HEK293T (cell line): ENCODE measurements at regions not wholly inside any gene's neighbourhood (a gene's known extent, or its start where the extent isn't known, plus 50 kb on each side); places are given as distances from the start of the nearest gene placed in this dataset.
"Not testable (repeated sequence)": the region's sequence is repeated elsewhere in the genome, so short reads cannot be mapped to it uniquely, and the experiment has no call there.

Source experiments
- CTCF ChIA-PET: fragments of 350-600 bp; formaldehyde crosslinking; extraction: SDS; loops from one replicate; lab custom pipeline; 2021; ENCODE audit warnings: antibody characterized with exemption, inconsistent platforms; lab: Yijun Ruan, JAX
- POLR2A ChIA-PET: fragments of 350-600 bp; formaldehyde crosslinking; extraction: SDS; loops from one replicate; lab custom pipeline; 2020; ENCODE audit warnings: antibody characterized with exemption, inconsistent platforms; lab: Yijun Ruan, JAX
- DNase-seq: peaks from one replicate; pipeline ENCODE4 v3.0.0; 2012; ENCODE audit warnings: mixed read lengths; ENCODE audit errors: extremely low spot score
- ARNT ChIP-seq: fragments of 450-650 bp; IDR thresholded peaks from 2 replicates; pipeline ENCODE4 v1.6.1; 2017; ENCODE audit warnings: mild to moderate bottlenecking
- BHLHE40 ChIP-seq: fragments of 450-650 bp; IDR thresholded peaks from 2 replicates; pipeline ENCODE4 v1.6.1; 2016; ENCODE audit warnings: mild to moderate bottlenecking, moderate library complexity, borderline replicate concordance
- CTBP1 ChIP-seq: fragments of 450-650 bp; IDR thresholded peaks from 2 replicates; pipeline ENCODE4 v1.6.1; 2016; ENCODE audit warnings: borderline replicate concordance
- ELF4 ChIP-seq: fragments of 450-650 bp; IDR thresholded peaks from 2 replicates; pipeline ENCODE4 v1.6.1; 2017; ENCODE audit warnings: antibody characterized with exemption
- FOXA1 ChIP-seq: fragments of 450-650 bp; IDR thresholded peaks from 2 replicates; pipeline ENCODE4 v1.6.1; 2016; ENCODE audit warnings: mild to moderate bottlenecking
- FOXK2 ChIP-seq: fragments of 450-650 bp; IDR thresholded peaks from 2 replicates; pipeline ENCODE4 v1.6.1; 2016; ENCODE audit warnings: mild to moderate bottlenecking
- FOXM1 ChIP-seq: fragments of 450-650 bp; IDR thresholded peaks from 2 replicates; pipeline ENCODE4 v1.6.1; 2017; ENCODE audit warnings: mild to moderate bottlenecking, borderline replicate concordance
- HDGF ChIP-seq: fragments of 450-650 bp; IDR thresholded peaks from 2 replicates; pipeline ENCODE4 v1.6.1; 2017; ENCODE audit warnings: antibody characterized with exemption, borderline replicate concordance
- L3MBTL2 ChIP-seq: fragments of 450-650 bp; conservative IDR thresholded peaks from 2 replicates; pipeline ENCODE4 v1.6.1; 2016; ENCODE audit warnings: mild to moderate bottlenecking
- LEF1 ChIP-seq: fragments of 450-650 bp; IDR thresholded peaks from 2 replicates; pipeline ENCODE4 v1.6.1; 2017; ENCODE audit warnings: mild to moderate bottlenecking, borderline replicate concordance
- NFRKB ChIP-seq: fragments of 450-650 bp; IDR thresholded peaks from 2 replicates; pipeline ENCODE4 v1.6.1; 2016; ENCODE audit warnings: mild to moderate bottlenecking, moderate library complexity
- SP1 ChIP-seq: fragments of 450-650 bp; IDR thresholded peaks from 2 replicates; pipeline ENCODE4 v1.6.1; 2017
- SUZ12 ChIP-seq: fragments of 450-650 bp; IDR thresholded peaks from 2 replicates; pipeline ENCODE4 v1.6.1; 2016; ENCODE audit warnings: mild to moderate bottlenecking
- TARDBP ChIP-seq: fragments of 450-650 bp; IDR thresholded peaks from 2 replicates; pipeline ENCODE4 v1.6.1; 2016
- ZNF384 ChIP-seq: fragments of 450-650 bp; IDR thresholded peaks from 2 replicates; pipeline ENCODE4 v1.6.1; 2016
- TF ChIP-seq, protein P1 (sequence below): fragments of 450-650 bp; IDR thresholded peaks from 2 replicates; pipeline ENCODE4 v1.6.1; 2016

DNA sequence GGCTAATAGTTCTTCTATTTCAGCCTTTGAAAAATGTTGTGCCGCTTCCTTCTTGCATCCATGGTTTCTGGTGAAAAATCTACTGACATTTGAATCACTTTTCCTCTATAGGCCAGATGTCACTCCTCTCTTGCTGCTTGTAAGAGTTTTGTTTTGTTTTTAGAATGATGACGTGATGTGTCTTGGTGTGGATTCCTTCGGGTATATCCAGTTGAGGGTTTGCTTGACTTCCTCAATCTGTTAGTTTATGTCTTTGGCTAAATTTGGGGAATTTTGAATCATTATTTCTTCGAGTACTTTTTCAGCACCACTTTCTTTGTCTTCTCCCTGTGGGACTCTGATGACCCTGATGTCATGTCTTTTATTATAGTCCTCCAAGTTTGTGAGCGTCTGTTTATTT is 175.5 kb downstream of the MYLK4 start:
- CTCF ChIA-PET: no interaction called here
- POLR2A ChIA-PET: no interaction called here
- TF ChIP-seq BHLHE40 (no peak), HDGF (no peak), L3MBTL2 (no peak), LEF1 (no peak), SUZ12 (no peak)
- no peak for DNase-seq

DNA sequence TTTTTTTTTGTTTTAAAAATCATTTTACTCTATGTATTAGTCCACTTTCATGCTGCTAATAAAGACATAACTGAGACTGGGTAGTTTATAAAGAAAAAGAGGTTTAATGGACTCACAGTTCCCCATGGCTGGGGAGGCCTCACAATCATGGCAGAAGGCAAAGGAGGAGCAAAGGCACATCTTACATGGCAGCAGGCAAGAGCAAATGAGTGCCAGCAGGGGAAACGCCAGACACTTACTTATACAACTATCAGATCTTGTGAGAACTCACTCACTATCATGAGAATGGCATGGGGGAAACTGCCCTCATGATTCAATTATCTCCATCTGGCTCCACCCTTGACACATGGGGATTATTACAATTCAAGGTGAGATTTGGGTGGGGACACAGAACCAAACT is 181.3 kb downstream of the MYLK4 start:
- POLR2A ChIA-PET: not testable (repeated sequence)

DNA sequence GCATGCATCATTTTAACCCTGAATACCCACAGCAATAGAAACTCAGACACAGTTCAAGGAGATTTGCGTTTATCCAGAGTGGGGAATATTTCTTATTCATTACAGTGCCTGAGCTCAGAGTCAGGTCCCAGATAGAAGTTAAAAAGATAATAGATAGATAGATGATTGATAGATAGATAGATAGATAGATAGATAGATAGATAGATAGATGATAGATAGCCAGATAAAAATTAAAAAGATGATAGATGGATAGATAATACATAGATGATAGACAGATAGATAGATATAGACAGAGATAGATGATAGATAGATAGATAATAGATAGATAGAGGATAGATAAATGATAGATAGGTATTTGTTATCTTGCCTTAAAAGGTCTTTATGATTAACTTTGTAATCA is 184.7 kb downstream of the MYLK4 start:
- no peak for DNase-seq
- CTCF ChIA-PET: no interaction called here
- TF ChIP-seq ZNF384 (no peak), CTBP1 (no peak), L3MBTL2 (no peak), SP1 (no peak), ARNT (no peak), FOXK2 (no peak), HDGF (no peak), SUZ12 (no peak), LEF1 (no peak)
- TF ChIP-seq, protein P1, sequence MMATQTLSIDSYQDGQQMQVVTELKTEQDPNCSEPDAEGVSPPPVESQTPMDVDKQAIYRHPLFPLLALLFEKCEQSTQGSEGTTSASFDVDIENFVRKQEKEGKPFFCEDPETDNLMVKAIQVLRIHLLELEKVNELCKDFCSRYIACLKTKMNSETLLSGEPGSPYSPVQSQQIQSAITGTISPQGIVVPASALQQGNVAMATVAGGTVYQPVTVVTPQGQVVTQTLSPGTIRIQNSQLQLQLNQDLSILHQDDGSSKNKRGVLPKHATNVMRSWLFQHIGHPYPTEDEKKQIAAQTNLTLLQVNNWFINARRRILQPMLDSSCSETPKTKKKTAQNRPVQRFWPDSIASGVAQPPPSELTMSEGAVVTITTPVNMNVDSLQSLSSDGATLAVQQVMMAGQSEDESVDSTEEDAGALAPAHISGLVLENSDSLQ: no peak
- POLR2A ChIA-PET: no interaction called here

More for the DNA sequence above, 181.3 kb downstream of the MYLK4 start:
- CTCF ChIA-PET: interaction anchor here (0.5 kb wide), 1 partner anchor 12 kb away, joined by 3 read pairs; no protein-coding TSS in a partner anchor
- DNase-seq: not testable (repeated sequence)

DNA sequence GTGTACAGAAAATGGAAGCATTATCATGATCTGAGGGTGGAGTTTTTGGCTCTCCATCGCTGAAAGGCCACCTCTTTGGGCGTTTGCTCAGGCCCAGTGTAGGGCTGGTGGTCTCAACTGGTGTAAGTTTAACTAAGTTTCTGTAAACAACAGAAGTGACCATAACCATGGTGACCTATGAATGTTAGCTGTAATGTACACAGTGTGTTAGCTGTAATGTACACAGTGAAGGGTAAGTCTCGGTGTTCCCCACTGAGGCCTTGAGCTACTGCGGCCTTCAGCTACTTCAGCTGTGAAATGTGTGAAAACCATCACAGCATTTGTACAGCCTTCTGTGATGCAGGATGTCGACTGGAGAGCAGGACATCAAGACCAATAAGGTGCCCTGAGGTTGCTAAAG is 185.2 kb downstream of the MYLK4 start:
- TF ChIP-seq ZNF384 (no peak), FOXK2 (no peak), ELF4 (no peak), L3MBTL2 (no peak), FOXA1 (no peak), SP1 (no peak), CTBP1 (no peak)
- TF ChIP-seq, protein P1: no peak
- ChIA-PET CTCF (no interaction called here), POLR2A (no interaction called here)
- no peak for DNase-seq

DNA sequence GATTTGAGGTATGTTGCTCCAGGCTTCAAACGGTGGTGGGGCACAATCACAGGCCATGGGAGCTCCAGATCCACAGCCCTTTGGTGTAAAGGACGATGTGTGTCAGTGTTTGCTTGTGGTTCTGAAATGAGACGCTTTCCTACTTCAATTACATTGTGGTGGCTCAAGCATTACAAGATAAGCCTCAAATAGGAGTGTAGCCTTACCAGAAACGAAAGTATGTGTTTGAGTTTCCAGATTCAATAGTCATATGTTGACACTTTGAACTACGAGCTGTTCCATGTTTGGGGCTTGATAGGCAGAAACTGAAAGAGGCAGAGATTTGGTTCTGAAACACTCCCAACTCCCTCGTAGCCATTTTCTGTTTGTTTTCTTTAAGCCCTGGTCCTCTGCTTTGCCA is 187.1 kb downstream of the MYLK4 start:
- POLR2A ChIA-PET: no interaction called here
- CTCF ChIA-PET: no interaction called here
- TF ChIP-seq LEF1 (no peak), FOXM1 (no peak), HDGF (no peak), ARNT (no peak), BHLHE40 (no peak), TARDBP (no peak), NFRKB (no peak)
- no peak for DNase-seq

DNA sequence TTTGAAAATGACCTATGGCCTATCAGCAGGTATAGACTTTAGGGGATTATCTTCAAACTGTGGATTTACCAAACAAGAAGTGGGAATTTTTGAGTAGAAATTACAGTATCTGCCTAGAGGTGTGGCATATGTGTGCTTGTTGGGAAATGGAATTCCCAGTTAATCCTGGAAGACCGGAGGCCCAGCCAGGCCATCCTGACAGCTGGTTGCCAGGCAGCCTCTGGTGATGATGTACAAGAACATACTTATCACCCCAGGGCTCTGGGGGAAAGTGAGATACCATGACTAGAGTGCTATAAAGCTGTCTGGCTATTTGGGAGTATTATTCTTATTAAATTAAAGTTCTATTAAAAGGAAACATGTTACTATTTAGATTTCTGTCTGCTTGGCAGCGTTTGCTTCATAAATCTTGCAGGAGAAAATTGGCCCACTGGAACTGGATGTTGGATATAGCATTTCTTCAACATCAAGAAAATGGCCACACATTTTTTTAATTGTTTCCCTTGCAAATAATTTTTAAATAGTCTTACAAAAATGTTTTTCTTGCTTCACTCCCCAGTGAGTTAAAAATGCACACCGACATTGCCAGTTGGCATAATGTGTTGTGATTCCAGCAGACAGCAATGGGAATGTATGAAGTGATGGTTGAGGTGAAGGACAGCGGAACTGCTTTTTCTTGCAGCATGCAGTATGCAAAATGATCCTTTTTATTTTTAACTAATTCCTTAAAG is 187.8 kb downstream of the MYLK4 start:
- no peak for TF ChIP-seq FOXM1
- TF ChIP-seq SP1: no peak
- TF ChIP-seq LEF1: no peak
- no peak for TF ChIP-seq BHLHE40
- TF ChIP-seq HDGF: no peak
- TF ChIP-seq TARDBP: no peak
- TF ChIP-seq, protein P1: no peak
- no peak for TF ChIP-seq CTBP1
- TF ChIP-seq FOXK2: no peak
- TF ChIP-seq FOXA1: no peak
- TF ChIP-seq SUZ12: no peak
- TF ChIP-seq ELF4: no peak
- no peak for DNase-seq
- CTCF ChIA-PET: no interaction called here
- POLR2A ChIA-PET: no interaction called here

DNA sequence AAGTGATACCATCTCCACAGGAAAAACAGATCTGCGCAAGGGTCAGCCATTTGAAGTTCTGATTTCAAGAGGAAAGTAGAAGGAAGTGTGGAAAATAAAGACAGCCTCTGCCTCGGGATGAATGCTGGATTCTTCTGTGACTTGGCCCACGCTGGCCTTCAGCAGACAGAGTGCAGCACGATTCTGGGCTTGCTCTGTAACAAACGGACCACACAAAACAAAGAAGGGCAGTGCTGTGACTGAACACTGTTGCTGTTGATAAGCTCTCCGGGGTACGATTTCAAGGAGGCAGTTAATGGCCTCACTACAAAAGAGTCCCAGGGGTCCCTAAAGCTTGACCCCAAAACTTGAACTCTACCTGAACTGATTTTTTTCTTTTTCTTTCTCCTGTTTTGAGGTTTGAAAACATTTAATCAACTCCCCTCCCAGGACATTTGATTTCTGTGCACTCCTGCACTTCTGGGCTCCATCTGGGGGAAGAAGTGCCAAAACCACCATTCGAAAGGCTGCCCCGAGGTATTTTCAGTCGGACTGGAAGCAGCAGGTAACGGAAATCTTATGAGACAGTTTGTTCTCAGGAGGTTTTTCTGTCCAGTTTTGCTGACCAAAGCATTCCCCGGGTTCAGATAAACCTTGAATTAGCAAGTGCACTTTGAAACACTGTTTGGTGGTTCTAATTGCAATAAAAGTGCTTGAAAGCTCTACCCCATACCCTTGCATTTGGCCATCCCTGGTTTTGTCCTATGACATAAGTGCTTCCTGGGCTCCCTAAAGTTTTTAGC is 189.6 kb downstream of the MYLK4 start:
- TF ChIP-seq TARDBP (no peak), ZNF384 (no peak), L3MBTL2 (no peak), HDGF (no peak), LEF1 (no peak), ARNT (no peak), FOXA1 (no peak), FOXM1 (no peak), FOXK2 (no peak), NFRKB (no peak), BHLHE40 (no peak), SP1 (no peak), ELF4 (no peak), SUZ12 (no peak), CTBP1 (no peak)
- TF ChIP-seq, protein P1: no peak
- no peak for DNase-seq
- ChIA-PET POLR2A (no interaction called here), CTCF (no interaction called here)
